ENCODE measurements at regions not wholly inside any gene's neighbourhood (a gene's known extent, or its start where the extent isn't known, plus 50 kb on each side); places are given as distances from the start of the nearest gene placed in this dataset.
A peak's percentile ranks its signal among the peaks of the same experiment; 100 is the strongest.

- Histone ChIP-seq H3K4ac (ENCODE audit: low read depth, low read length) (no peak overlapping the region), H3K14ac (replicated peaks; ENCODE audit: low read depth, low read length) (no peak overlapping the region), H3K18ac (ENCODE audit: low read depth, low read length) (no peak overlapping the region), H3K27me3 (ENCODE audit: control insufficient read depth, insufficient read depth, low read length) (peaks cover 15% of the 10 kb centered on the region), H2BK15ac (ENCODE audit: low read depth, low read length) (no peak overlapping the region), H3K27ac (ENCODE audit: insufficient read depth, low read length) (no peak overlapping the region), H3K9me1 (ENCODE audit: insufficient read depth, low read length) (peaks cover 8% of the 10 kb centered on the region; the same call in 1 of the 2 replicates), H4K20me1 (ENCODE audit: insufficient read depth, low read length) (no peaks in the 10 kb centered on the region), H3K56ac (ENCODE audit: extremely low read depth, insufficient read depth, low read length) (no peak overlapping the region), H2BK120ac (ENCODE audit: low read depth, low read length) (no peak overlapping the region), H4K91ac (ENCODE audit: insufficient read depth, low read depth, low read length) (no peak overlapping the region), H2BK20ac (ENCODE audit: low read depth, low read length) (no peak overlapping the region), H2AK9ac (replicated peaks; ENCODE audit: low read depth, low read length, poor library complexity) (no peak overlapping the region), H3K4me1 (ENCODE audit: control insufficient read depth, insufficient read depth, low read length) (peaks cover 16% of the 10 kb centered on the region), H3K79me1 (ENCODE audit: low read depth in 1 of 2, low read length in 2 of 2) (no peaks in the 10 kb centered on the region), H3K23ac (ENCODE audit: low read depth, low read length) (no peak overlapping the region), H3K4me3 (ENCODE audit: insufficient read depth, low read depth, low read length) (no peak overlapping the region), H2AFZ (replicated peaks; ENCODE audit: low read length, poor library complexity) (no peak overlapping the region), H2AK5ac (ENCODE audit: low read depth, low read length) (no peak overlapping the region), H3K9me3 (ENCODE audit: control insufficient read depth, insufficient read depth, low read length) (0 out of 2 replicates have a peak, but pooled peaks cover 2% of the 10 kb centered on the region), H4K8ac (ENCODE audit: low read depth in 2 of 2, low read length in 2 of 2) (no peak overlapping the region), H2BK5ac (ENCODE audit: low read depth, low read length, poor library complexity, severe bottlenecking) (no peak overlapping the region), H3K9ac (ENCODE audit: low read depth, low read length) (no peak overlapping the region), H3K4me2 (ENCODE audit: low read depth, low read length) (no peak overlapping the region), H3K36me3 (ENCODE audit: control insufficient read depth, insufficient read depth, low read length) (no peaks in the 10 kb centered on the region), H4K5ac (ENCODE audit: low read depth, low read length) (no peak overlapping the region)
- BruUV-seq (replicated peaks): no TSS peak
- DNase-seq: no peak
- POLR2A ChIA-PET (ENCODE audit: unreplicated experiment): no interaction called here
- in situ Hi-C loops (cut with MboI; ENCODE audit: low sequenced_read_pairs): no loop called here
- intact Hi-C loops (cut with micrococcal nuclease): no loop called here
- ATAC-seq (ENCODE audit: low read depth): no peak
- dilution Hi-C loops (cut with HindIII; ENCODE audit: low sequenced_read_pairs, unreplicated experiment): no loop called here
- CTCF ChIA-PET: no interaction called here
- 73% methylated on average over 4 of the region's 14 CpGs; no CpG with 5 or more reads in 1 of the 2 experiments for WGBS, 2 experiments (ENCODE audit: extremely low coverage in 2 of 2, insufficient read length in 1 of 2)
- TF ChIP-seq SMC3 (IDR thresholded peaks at IDR 0.05; ENCODE audit: low read depth, low read length) (no peak), CEBPB (IDR thresholded peaks at IDR 0.05; ENCODE audit: low read depth, low read length) (peak; percentile 31; the same call in 1 of the 2 replicates)
- TF ChIP-seq, protein P1, sequence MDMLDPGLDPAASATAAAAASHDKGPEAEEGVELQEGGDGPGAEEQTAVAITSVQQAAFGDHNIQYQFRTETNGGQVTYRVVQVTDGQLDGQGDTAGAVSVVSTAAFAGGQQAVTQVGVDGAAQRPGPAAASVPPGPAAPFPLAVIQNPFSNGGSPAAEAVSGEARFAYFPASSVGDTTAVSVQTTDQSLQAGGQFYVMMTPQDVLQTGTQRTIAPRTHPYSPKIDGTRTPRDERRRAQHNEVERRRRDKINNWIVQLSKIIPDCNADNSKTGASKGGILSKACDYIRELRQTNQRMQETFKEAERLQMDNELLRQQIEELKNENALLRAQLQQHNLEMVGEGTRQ (IDR thresholded peaks at IDR 0.05; ENCODE audit: low read depth, low read length): no peak
These were observed 61.3 kb upstream of the SLC6A6 start for GRCh38 chr3:14340960-14341708.
